ENCODE measurements at regions not wholly inside any gene's neighbourhood (a gene's known extent, or its start where the extent isn't known, plus 50 kb on each side); places are given as distances from the start of the nearest gene placed in this dataset.

DNA sequence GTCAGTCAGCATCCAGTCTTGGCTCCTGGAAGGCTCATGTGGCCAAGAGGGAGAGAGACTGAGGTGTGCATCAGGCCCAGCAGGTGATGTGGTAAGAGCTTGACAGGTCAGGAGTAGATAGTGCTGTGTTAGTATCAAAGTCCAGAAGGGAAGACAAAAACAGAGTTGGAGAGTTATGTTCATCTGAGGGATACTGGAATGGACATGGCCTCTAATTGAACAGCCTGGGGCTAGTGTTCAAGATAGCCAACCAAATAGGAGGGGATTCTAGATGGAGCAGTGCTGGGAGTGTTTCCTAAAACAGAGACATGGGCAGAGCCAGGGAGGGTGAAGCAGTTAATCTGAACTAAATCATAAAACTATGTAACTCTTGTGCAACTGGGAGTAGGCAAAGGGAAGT is 120.7 kb upstream of the MARK1 start:
- intact Hi-C loops (cut with micrococcal nuclease; ENCODE audit: unreplicated experiment) (no loop called here), in situ Hi-C loops (cut with MboI) (no loop called here)
- ChIA-PET RAD21 (ENCODE audit: unreplicated experiment) (interaction anchor here (0.7 kb wide), 1 partner anchor 96 kb away, joined by 4 read pairs; no protein-coding TSS in a partner anchor), POLR2A (interaction anchor here (0.6 kb wide), 1 partner anchor 62 kb away, joined by 3 read pairs; no protein-coding TSS in a partner anchor), SMC1A (ENCODE audit: uncharacterized antibody, unreplicated experiment) (interaction anchor here (1.1 kb wide), 1 partner anchor 16 kb away, joined by 4 read pairs; no protein-coding TSS in a partner anchor), CTCF (interaction anchor here (0.6 kb wide), 1 partner anchor 185 kb away, joined by 3 read pairs; no protein-coding TSS in a partner anchor)
- no peak overlapping the region for H2AFZ ChIP-seq (ENCODE audit: control insufficient read depth, low read depth, low read length)
- no peak for TF ChIP-seq RFX5 (IDR thresholded peaks at IDR 0.05; ENCODE audit: low read depth, low read length)
- TF ChIP-seq FOS (IDR thresholded peaks at IDR 0.05; ENCODE audit: borderline replicate concordance, extremely low read depth, insufficient read length) = no peak
- TF ChIP-seq CHD1 (IDR thresholded peaks at IDR 0.05; ENCODE audit: low read depth, low read length) = no peak
- no peak for TF ChIP-seq CTCF (IDR thresholded peaks at IDR 0.05 in 2 of 3, conservative IDR thresholded peaks at IDR 0.05 in 1 of 3; ENCODE audit: control insufficient read depth in 2 of 3, extremely low read depth in 1 of 3, insufficient read depth in 1 of 3, low read depth in 3 of 3, low read length in 3 of 3)
- no peak for TF ChIP-seq CEBPB (IDR thresholded peaks at IDR 0.05; ENCODE audit: borderline replicate concordance in 1 of 2, low read depth in 2 of 2, low read length in 2 of 2)
- TF ChIP-seq BCL11A (IDR thresholded peaks at IDR 0.05; ENCODE audit: low read depth, low read length) = no peak
- no peak for TF ChIP-seq PML (IDR thresholded peaks at IDR 0.05; ENCODE audit: low read length)
- no peak for TF ChIP-seq POU2F2 (IDR thresholded peaks at IDR 0.05; ENCODE audit: borderline replicate concordance, low read depth, low read length)
- no peak for TF ChIP-seq BACH1 (IDR thresholded peaks at IDR 0.05; ENCODE audit: borderline replicate concordance)
- TF ChIP-seq, protein P1, sequence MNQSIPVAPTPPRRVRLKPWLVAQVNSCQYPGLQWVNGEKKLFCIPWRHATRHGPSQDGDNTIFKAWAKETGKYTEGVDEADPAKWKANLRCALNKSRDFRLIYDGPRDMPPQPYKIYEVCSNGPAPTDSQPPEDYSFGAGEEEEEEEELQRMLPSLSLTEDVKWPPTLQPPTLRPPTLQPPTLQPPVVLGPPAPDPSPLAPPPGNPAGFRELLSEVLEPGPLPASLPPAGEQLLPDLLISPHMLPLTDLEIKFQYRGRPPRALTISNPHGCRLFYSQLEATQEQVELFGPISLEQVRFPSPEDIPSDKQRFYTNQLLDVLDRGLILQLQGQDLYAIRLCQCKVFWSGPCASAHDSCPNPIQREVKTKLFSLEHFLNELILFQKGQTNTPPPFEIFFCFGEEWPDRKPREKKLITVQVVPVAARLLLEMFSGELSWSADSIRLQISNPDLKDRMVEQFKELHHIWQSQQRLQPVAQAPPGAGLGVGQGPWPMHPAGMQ (IDR thresholded peaks at IDR 0.05; ENCODE audit: borderline replicate concordance) = no peak
- no peak for TF ChIP-seq ZNF687 (IDR thresholded peaks at IDR 0.05)
- no peak for TF ChIP-seq PBX3 (IDR thresholded peaks at IDR 0.05; ENCODE audit: insufficient replicate concordance, low read depth, low read length)
- TF ChIP-seq CBFB (IDR thresholded peaks at IDR 0.05; ENCODE audit: low read depth) = no peak
- no peak for TF ChIP-seq LARP7 (IDR thresholded peaks at IDR 0.05)
- TF ChIP-seq ZNF24 (IDR thresholded peaks at IDR 0.05) = no peak
- no peak for TF ChIP-seq SRF (IDR thresholded peaks at IDR 0.05; ENCODE audit: low read depth in 2 of 2, low read length in 2 of 2)
- no peak for TF ChIP-seq FOXM1 (IDR thresholded peaks at IDR 0.05; ENCODE audit: low read depth, low read length)
- no peak for TF ChIP-seq KDM1A (IDR thresholded peaks at IDR 0.05; ENCODE audit: borderline replicate concordance)
- H3K4me2 ChIP-seq (ENCODE audit: control insufficient read depth, insufficient read depth) = no peak overlapping the region
- H3K4me3 ChIP-seq = no peak overlapping the region
- no peaks in the 10 kb centered on the region for H4K20me1 ChIP-seq (ENCODE audit: control insufficient read depth, insufficient read depth)
- DNase-seq (ENCODE audit: low read depth, low spot score) (no peak), FAIRE-seq (no peak), ATAC-seq (no peak)
- H3K9me3 ChIP-seq (replicated peaks; ENCODE audit: control insufficient read depth, insufficient read depth, low read length) = no peaks in the 10 kb centered on the region
- no TSS peak for BruUV-seq (replicated peaks)
- H3K4me1 ChIP-seq (ENCODE audit: control insufficient read depth, insufficient read depth, low read length) = no peaks in the 10 kb centered on the region
- no peak overlapping the region for H3K9ac ChIP-seq (ENCODE audit: control insufficient read depth, insufficient read depth, low read length)
- no peaks in the 10 kb centered on the region for H3K79me2 ChIP-seq (ENCODE audit: control insufficient read depth, insufficient read depth, low read length)
- no peaks in the 10 kb centered on the region for H3K36me3 ChIP-seq (ENCODE audit: control insufficient read depth in 2 of 2, insufficient read depth in 2 of 2, low read length in 1 of 2)
- no peak overlapping the region for H3K27ac ChIP-seq (ENCODE audit: control insufficient read depth, insufficient read depth)
- no peaks in the 10 kb centered on the region for H3K27me3 ChIP-seq (replicated peaks in 1 of 2; ENCODE audit: control insufficient read depth in 2 of 2, insufficient read depth in 2 of 2, low read length in 1 of 2)
